A673 (cell line): ENCODE measurements at regions not wholly inside any gene's neighbourhood (a gene's known extent, or its start where the extent isn't known, plus 50 kb on each side); places are given as distances from the start of the nearest gene placed in this dataset.

Experiments used
- EZH2 ChIP-seq: fragments of 200-600 bp; sonication (generic); IDR thresholded peaks from 2 replicates; pipeline ENCODE4 v1.6.1; 2017; ENCODE audit warnings: borderline replicate concordance, low read depth, mild to moderate bottlenecking, mixed read lengths, antibody characterized with exemption, low read length; ENCODE audit not compliant: poor library complexity, severe bottlenecking
- TF ChIP-seq, protein P1 (sequence below): fragments of 300-800, 200-600 bp; sonication (generic); conservative IDR thresholded peaks from 2 replicates; pipeline ENCODE4 v1.5.1; 2017; ENCODE audit warnings: low read depth, mild to moderate bottlenecking, antibody characterized with exemption, low read length, moderate library complexity, mixed read lengths

DNA sequence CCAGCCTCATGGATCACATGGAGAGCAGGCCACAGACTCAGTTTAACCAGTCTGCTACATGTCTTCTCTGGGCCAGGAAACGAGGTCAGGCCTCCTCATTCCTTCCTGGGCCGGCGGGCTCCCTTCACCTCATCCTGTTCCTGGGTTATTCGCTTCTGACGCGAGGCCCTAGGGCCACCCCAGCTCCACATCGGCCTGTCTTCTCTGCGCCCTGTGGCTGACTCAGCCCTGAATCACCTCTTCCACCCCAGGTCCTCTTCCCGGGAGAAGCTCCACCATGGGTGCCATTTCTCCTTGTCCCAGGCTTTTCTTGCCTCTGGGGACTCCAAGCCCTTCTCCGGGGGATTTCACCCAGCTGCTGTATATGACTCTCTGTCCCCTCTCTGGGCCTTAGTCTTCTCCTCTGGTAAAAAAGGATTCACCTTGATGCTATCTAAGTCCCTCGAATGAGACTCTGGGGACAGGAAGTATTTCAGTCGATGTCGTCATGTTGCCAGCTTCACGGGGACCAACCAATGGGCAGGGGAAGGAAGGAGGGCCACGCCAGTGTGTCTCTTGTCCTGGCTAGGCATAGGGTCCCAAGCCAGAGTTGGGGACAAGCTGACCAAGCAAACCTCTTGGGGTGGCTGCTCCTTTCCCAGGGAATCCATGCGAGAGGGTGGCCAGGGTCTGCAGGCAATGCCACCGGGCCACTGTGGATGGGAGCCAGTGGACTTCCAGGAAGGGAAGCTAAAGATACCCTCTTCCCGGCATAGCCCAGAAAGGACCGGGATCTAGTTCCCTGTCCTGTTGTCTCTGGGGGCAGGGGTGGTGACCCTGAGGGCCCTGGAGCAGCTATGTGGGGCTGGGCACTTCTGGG lies 58.7 kb downstream of the SOCS3 start:
- TF ChIP-seq, protein P1, sequence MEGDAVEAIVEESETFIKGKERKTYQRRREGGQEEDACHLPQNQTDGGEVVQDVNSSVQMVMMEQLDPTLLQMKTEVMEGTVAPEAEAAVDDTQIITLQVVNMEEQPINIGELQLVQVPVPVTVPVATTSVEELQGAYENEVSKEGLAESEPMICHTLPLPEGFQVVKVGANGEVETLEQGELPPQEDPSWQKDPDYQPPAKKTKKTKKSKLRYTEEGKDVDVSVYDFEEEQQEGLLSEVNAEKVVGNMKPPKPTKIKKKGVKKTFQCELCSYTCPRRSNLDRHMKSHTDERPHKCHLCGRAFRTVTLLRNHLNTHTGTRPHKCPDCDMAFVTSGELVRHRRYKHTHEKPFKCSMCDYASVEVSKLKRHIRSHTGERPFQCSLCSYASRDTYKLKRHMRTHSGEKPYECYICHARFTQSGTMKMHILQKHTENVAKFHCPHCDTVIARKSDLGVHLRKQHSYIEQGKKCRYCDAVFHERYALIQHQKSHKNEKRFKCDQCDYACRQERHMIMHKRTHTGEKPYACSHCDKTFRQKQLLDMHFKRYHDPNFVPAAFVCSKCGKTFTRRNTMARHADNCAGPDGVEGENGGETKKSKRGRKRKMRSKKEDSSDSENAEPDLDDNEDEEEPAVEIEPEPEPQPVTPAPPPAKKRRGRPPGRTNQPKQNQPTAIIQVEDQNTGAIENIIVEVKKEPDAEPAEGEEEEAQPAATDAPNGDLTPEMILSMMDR: no peak
- no peak for TF ChIP-seq EZH2
